ENCODE measurements at regions not wholly inside any gene's neighbourhood (a gene's known extent, or its start where the extent isn't known, plus 50 kb on each side); places are given as distances from the start of the nearest gene placed in this dataset.
"Not testable (repeated sequence)": the region's sequence is repeated elsewhere in the genome, so short reads cannot be mapped to it uniquely, and the experiment has no call there.

DNA sequence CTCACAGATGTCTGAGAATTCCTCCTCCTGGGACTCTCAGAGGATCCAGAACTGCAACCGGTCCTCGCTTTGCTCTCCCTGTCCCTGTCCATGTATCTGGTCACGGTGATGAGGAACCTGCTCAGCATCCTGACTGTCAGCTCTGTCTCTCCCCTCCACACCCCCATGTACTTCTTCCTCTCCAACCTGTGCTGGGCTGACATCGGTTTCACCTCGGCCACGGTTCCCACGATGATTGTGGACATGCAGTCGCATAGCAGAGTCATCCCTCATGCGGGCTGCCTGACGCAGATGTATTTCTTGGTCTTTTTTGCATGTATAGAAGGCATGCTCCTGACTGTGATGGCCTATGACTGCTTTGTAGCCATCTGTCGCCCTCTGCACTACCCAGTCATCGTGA is 68.7 kb downstream of the DEFB131A start:
- TF ChIP-seq, protein P1, sequence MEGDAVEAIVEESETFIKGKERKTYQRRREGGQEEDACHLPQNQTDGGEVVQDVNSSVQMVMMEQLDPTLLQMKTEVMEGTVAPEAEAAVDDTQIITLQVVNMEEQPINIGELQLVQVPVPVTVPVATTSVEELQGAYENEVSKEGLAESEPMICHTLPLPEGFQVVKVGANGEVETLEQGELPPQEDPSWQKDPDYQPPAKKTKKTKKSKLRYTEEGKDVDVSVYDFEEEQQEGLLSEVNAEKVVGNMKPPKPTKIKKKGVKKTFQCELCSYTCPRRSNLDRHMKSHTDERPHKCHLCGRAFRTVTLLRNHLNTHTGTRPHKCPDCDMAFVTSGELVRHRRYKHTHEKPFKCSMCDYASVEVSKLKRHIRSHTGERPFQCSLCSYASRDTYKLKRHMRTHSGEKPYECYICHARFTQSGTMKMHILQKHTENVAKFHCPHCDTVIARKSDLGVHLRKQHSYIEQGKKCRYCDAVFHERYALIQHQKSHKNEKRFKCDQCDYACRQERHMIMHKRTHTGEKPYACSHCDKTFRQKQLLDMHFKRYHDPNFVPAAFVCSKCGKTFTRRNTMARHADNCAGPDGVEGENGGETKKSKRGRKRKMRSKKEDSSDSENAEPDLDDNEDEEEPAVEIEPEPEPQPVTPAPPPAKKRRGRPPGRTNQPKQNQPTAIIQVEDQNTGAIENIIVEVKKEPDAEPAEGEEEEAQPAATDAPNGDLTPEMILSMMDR (IDR thresholded peaks at IDR 0.05; ENCODE audit: low read length), result not testable (repeated sequence)
- not testable (repeated sequence) for TF ChIP-seq EZH2 (optimal IDR thresholded peaks at IDR 0.05; ENCODE audit: low read depth, low read length)

Measured in MM.1S (cell line).